DOHH2 (cell line): ENCODE measurements at regions not wholly inside any gene's neighbourhood (a gene's known extent, or its start where the extent isn't known, plus 50 kb on each side); places are given as distances from the start of the nearest gene placed in this dataset.

Experiments used
- H3F3A ChIP-seq: fragments of 200-600 bp; sonication (generic), shearing (Covaris generic); 2 replicates; pipeline ENCODE4 v1.6.0; 2016; ENCODE audit warnings: antibody characterized with exemption, mild to moderate bottlenecking; ENCODE audit not compliant: control insufficient read depth, insufficient read depth
- H3K27ac ChIP-seq: fragments of 200-600 bp; sonication (generic); 2 replicates; pipeline ENCODE4 v1.5.1; 2014; ENCODE audit warnings: low read depth, mild to moderate bottlenecking, low read length, moderate library complexity
- H3K27me3 ChIP-seq: fragments of 200-600 bp; sonication (generic); 2 replicates; pipeline ENCODE4 v1.6.1; 2014; ENCODE audit warnings: mild to moderate bottlenecking, low read length, mixed read lengths; ENCODE audit not compliant: control insufficient read depth
- H3K36me3 ChIP-seq: fragments of 200-600 bp; sonication (generic); 2 replicates; pipeline ENCODE4 v1.6.1; 2014; ENCODE audit warnings: mild to moderate bottlenecking, low read length, moderate library complexity, mixed read lengths; ENCODE audit not compliant: control insufficient read depth
- H3K4me1 ChIP-seq: fragments of 200-600 bp; sonication (generic); 2 replicates; pipeline ENCODE4 v1.6.1; 2014; ENCODE audit warnings: mild to moderate bottlenecking, low read length, mixed read lengths; ENCODE audit not compliant: control insufficient read depth
- H3K4me2 ChIP-seq: fragments of 200-600 bp; sonication (generic); 2 replicates; pipeline ENCODE4 v1.6.0; 2014; ENCODE audit warnings: mild to moderate bottlenecking, low read length, moderate library complexity
- H3K4me3 ChIP-seq: fragments of 200-600 bp; sonication (generic); 2 replicates; pipeline ENCODE4 v1.5.1; 2014; ENCODE audit warnings: mild to moderate bottlenecking, low read length, mixed read lengths
- H3K79me2 ChIP-seq: fragments of 200-600 bp; sonication (generic); 2 replicates; pipeline ENCODE4 v1.6.1; 2014; ENCODE audit warnings: mild to moderate bottlenecking, low read length, mixed read lengths; ENCODE audit not compliant: control insufficient read depth
- H3K9me2 ChIP-seq: fragments of 200-600 bp; sonication (generic); replicated peaks from 2 replicates; pipeline ENCODE4 v1.6.1; 2014; ENCODE audit warnings: mild to moderate bottlenecking, low read length, mixed read lengths; ENCODE audit not compliant: control insufficient read depth
- H3K9me3 ChIP-seq: fragments of 200-600 bp; sonication (generic); 2 replicates; pipeline ENCODE4 v1.6.1; 2014; ENCODE audit warnings: antibody characterized with exemption, low read length, mixed read lengths; ENCODE audit not compliant: control insufficient read depth, insufficient read depth
- H4K20me1 ChIP-seq: fragments of 200-600 bp; sonication (generic); 2 replicates; pipeline ENCODE4 v1.6.0; 2014; ENCODE audit warnings: low read depth, mild to moderate bottlenecking, antibody characterized with exemption, low read length, moderate library complexity; ENCODE audit not compliant: control insufficient read depth, insufficient read depth
- CTCF ChIP-seq: fragments of 200-600 bp; sonication (generic); IDR thresholded peaks from one replicate; pipeline ENCODE4 v1.5.1; 2014; ENCODE audit warnings: antibody characterized with exemption, mild to moderate bottlenecking, low read depth, low read length; ENCODE audit not compliant: poor library complexity, severe bottlenecking
- EZH2phosphoT487 ChIP-seq: fragments of 200-600 bp; sonication (generic); IDR thresholded peaks from 2 replicates; pipeline ENCODE4 v1.6.1; 2017; ENCODE audit warnings: borderline replicate concordance, mild to moderate bottlenecking, antibody characterized with exemption, low read length, moderate library complexity, mixed read lengths

- TF ChIP-seq CTCF (no peak), EZH2phosphoT487 (no peak)
- Histone ChIP-seq H3K4me3 (no peak overlapping the region), H3K4me1 (no peaks in the 10 kb centered on the region), H3K9me2 (no peaks in the 10 kb centered on the region), H3K79me2 (no peaks in the 10 kb centered on the region), H3K36me3 (no peaks in the 10 kb centered on the region), H4K20me1 (no peaks in the 10 kb centered on the region), H3K4me2 (no peak overlapping the region), H3K9me3 (peaks cover 3% of the 10 kb centered on the region; the same call in 1 of the 2 replicates), H3K27me3 (peaks cover 4% of the 10 kb centered on the region; the same call in 1 of the 2 replicates), H3K27ac (no peak overlapping the region), H3F3A (no peaks in the 10 kb centered on the region)
Measured at GRCh38 chr11:71357414-71357813, 90.8 kb downstream of the DHCR7 start.

GRCh38 chr11:71356904-71357303 is 91.3 kb downstream of the DHCR7 start:
- no peaks in the 10 kb centered on the region for H3K36me3 ChIP-seq
- H3K27me3 ChIP-seq = peaks cover 4% of the 10 kb centered on the region; the same call in 1 of the 2 replicates
- no peak overlapping the region for H3K4me2 ChIP-seq
- TF ChIP-seq CTCF (no peak), EZH2phosphoT487 (no peak)
- H3K79me2 ChIP-seq = no peaks in the 10 kb centered on the region
- H3K27ac ChIP-seq = no peak overlapping the region
- H4K20me1 ChIP-seq = no peaks in the 10 kb centered on the region
- H3K9me3 ChIP-seq = no peaks in the 10 kb centered on the region
- no peaks in the 10 kb centered on the region for H3K4me1 ChIP-seq
- no peaks in the 10 kb centered on the region for H3F3A ChIP-seq
- H3K9me2 ChIP-seq = no peaks in the 10 kb centered on the region
- H3K4me3 ChIP-seq = no peak overlapping the region

GRCh38 chr11:71356280-71356876 is 91.8 kb downstream of the DHCR7 start:
- H3K9me2 ChIP-seq = no peaks in the 10 kb centered on the region
- no peaks in the 10 kb centered on the region for H3K4me1 ChIP-seq
- no peak overlapping the region for H3K4me2 ChIP-seq
- no peaks in the 10 kb centered on the region for H3F3A ChIP-seq
- TF ChIP-seq EZH2phosphoT487 (no peak), CTCF (no peak)
- no peaks in the 10 kb centered on the region for H4K20me1 ChIP-seq
- H3K27ac ChIP-seq = no peak overlapping the region
- no peaks in the 10 kb centered on the region for H3K79me2 ChIP-seq
- H3K4me3 ChIP-seq = no peak overlapping the region
- H3K36me3 ChIP-seq = no peaks in the 10 kb centered on the region
- H3K27me3 ChIP-seq = peaks cover 4% of the 10 kb centered on the region; the same call in 1 of the 2 replicates
- H3K9me3 ChIP-seq = no peaks in the 10 kb centered on the region
